Ureter (tissue), 1 donor: ENCODE measurements at regions not wholly inside any gene's neighbourhood (a gene's known extent, or its start where the extent isn't known, plus 50 kb on each side); places are given as distances from the start of the nearest gene placed in this dataset.
"Not testable (repeated sequence)": the region's sequence is repeated elsewhere in the genome, so short reads cannot be mapped to it uniquely, and the experiment has no call there.

Source experiments
- DNase-seq: peaks from one replicate; pipeline ENCODE4 v3.0.0-alpha.2; 2020; ENCODE audit warnings: low spot score
- donor health status: DM: yes; HTN: yes; CAD: no.

DNA sequence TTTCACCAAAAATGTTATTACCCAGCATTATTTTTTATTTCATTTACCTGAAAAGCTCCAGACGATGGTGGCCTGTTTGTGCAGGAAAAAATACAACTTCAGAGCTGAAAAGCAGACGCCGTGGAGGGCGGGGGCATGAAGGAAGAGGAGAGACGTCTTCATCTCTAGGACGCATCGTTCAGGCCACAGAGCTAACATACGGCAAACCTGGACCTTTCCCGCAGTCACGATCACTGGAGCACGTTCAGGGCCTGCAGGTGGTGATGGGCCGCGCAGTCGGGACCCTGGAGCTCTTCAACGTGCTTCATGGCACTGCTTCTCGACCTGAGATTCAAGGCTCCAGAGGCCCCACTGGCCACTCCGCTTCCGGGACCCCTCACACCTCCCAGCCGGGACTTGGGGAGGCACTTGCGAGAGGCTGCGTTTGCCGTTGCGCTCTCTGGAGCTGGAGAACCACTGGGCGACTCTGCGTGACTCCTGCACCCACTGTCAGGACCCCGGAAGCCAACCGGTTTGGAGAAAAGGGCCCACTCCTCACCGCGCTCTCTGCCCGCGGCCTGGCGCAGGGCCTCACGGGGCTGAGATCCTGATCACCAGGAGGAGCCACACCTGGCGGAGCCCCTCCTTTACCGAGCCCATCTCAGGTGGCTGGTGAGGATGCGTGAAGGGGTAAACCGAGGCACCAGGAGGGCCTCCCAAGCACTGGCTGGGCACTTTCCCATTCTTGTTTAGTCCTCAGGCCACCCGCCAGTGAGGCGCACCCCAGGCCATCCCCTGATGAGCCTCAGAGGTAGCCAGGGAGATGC, 164.4 kb upstream of the AFDN start:
- no peak for DNase-seq

DNA sequence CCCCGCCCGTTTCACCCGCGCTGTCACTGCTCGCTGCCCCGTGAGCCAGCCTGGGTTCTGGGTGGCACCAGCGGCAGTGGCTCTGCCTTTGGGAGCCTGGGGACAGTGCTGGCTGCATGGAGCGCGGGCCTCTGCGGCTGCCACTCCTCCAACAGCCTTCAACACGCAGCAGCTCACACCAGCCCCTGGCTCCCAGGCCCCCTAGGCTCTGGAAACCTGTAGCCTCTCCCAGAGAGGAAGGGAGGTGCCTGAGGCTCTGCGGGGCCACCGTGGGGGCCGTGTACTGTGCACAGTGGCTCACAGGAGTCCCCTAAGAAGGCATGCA, 163.9 kb upstream of the AFDN start:
- DNase-seq, result no peak

DNA sequence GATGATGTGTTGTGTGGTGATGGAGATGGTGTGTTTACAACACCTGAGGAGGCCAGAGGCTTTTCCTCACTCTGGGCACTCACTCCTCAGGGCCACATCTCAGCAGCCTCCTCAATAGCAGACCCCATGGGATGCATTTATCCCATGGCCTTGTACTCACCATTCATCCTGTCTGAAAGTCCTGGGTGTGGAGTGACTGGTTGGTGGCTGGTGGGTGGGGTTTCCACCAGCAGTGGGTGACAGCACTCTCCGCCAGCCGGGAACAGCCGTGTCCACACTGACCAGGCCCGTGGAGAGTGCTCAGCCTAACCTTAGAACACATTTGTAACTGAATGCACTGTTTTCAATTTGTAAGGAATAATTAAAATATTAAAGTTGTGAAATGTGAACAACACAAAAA, 163.4 kb upstream of the AFDN start:
- DNase-seq, result no peak

GRCh38 chr6:167663784-167664443, 162.8 kb upstream of the AFDN start:
- DNase-seq, result no peak

DNA sequence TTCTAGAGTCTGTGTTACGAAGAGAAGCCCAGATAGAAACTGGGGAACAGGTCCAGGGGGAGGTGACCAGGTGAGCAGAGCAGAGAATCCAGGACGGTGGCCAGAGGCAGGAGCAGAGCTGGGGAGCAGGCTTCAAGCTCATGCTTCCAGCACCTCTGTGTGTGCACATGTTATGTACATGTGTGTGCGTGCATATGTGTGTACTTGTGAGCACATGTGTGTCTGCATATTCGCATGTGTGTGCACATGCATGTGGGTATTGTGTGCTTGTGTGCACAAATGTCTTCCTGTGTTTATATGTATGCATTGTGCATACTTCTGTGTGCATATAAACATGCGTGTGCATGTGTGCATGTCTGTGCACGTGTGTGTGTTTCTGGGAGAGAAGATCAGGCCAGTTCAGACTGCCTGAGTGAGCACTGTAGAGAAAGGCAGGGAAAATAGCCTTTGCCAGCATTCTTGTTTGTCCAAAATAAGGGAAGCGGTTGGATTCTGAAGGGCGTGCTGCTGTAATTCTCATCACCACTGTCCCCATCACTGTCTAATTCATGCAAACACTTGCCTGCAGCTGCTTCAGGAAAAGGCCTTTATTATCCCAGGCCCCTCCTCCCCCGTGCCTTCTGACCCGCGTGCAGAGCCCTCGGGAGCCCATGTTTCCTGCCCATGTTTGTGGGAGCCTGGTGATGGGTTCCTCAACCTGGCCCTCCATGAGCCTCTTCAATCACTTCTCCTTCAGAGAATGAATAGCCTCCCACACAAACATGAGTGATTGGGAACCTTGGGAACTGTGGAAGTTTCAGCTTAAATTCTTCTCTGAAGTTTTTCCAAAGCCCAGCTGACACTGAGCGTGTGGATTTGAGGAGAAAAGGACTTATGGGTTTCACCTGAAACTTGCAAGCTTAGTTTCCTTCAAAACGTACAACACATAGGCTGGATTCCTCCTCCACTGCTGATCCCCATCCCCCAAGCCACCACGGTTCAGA, 161.7 kb upstream of the AFDN start:
- no peak for DNase-seq

GRCh38 chr6:167665698-167666330, 160.9 kb upstream of the AFDN start:
- no peak for DNase-seq

- DNase-seq, result no peak
Measured at GRCh38 chr6:167666571-167667203, 160.0 kb upstream of the AFDN start.

- no peak for DNase-seq
Measured at GRCh38 chr6:167667204-167668018, 159.3 kb upstream of the AFDN start.

DNA sequence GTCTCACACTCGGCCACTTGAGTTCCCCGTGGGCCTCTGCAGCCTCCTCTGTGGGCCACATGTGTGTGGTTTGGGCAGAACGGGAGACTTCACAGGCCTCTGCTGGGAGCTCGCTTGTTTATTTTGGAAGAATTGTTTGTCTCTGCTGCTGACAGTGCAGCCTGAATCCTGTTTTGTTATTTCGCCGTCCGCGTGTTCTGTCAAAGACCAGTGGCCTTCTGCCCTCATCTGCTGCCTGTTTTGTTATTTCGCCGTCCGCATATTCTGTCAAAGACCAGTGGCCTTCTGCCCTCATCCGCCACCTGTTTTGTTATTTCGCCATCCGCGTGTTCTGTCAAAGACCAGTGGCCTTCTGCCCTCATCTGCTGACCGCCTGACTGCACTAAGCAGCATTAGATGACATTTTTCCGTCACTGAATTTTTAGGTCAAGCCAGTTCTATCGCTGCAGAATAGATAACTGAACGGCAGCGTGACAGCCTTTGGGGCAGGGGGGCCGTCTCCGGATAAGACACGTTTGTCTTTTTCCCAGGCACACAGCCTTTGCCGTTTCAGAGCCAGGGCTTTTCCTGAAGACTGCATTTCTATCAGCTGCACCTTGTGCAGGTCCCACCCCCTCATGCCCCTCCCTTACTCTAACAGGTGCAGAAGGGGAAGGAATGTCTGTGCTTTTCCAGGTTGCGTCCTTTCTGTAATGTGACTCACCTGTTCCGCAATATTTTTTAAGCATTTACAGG, 158.5 kb upstream of the AFDN start:
- no peak for DNase-seq

DNA sequence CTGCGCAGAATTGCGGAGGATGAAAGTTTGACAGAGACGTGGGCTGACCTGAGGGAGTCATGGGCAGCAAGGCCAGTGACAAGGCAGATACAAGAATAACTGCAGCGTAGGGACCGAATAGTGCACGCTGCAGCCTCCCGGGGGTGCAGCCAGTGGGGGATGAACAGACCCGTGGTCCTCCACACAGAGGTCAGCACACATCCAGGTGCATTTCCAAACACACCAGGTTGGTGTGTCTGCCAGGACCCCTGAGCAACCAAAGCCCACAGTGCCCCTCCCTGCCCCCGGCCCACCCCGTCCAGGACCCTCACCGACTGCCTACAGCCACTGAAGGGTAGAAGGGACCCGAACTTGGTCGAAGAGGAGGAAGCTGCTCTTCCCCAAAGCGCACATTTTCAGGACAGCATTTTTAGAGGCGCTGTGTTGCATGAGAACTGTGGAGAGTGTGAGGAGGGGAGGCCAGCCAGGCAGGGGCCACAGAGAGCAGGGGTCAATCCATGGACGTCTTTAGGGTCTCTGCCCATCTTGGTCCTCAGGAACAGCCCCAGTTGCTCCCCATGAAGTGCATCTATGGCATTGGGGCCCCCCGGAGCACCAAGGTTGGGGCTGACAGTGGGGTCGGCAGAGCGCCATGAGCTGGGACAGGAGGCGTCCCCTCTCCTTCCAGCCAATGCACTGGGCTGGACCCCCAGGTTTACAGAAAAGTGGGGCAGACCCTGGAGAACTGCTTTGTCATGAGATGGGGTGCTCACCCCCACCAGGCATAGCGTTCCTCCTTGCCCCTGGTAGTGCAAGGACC, 157.8 kb upstream of the AFDN start:
- DNase-seq, result no peak

DNA sequence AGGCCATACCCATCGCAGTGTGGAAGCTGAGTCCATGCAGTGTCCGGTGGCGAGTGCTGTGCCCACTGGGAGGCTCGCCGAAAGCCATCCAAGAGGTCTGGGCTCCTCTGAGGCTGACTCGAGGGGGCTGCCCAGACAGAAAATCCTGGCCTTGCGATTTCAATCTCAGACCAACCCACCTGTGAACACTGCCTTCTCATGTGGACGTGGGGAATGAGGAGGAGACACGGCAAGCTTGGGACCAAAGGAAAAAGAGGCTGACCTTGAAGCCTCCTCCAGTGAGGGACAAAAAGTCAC, 157.2 kb upstream of the AFDN start:
- DNase-seq, result no peak

- no peak for DNase-seq
Measured at GRCh38 chr6:167669870-167670802, 156.6 kb upstream of the AFDN start.

DNA sequence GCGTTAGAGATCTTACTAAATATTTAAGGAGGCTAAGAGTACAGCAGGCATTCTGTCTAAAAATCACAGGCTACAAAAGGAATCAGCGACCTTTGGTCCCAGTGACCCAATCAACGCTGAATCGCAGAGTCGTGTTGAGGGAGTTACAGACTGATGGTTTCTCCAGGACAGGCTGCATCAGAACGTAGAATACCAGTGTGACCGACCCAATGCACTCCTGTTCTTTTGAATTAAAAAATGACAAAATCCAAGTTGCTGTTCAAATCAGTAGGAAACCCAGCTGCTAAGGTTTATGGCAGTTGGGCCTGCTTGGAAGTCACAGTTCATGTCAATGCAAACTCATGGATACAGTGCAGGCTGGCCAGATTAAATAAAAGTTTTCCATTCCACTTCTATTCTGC, 155.8 kb upstream of the AFDN start:
- no peak for DNase-seq

DNA sequence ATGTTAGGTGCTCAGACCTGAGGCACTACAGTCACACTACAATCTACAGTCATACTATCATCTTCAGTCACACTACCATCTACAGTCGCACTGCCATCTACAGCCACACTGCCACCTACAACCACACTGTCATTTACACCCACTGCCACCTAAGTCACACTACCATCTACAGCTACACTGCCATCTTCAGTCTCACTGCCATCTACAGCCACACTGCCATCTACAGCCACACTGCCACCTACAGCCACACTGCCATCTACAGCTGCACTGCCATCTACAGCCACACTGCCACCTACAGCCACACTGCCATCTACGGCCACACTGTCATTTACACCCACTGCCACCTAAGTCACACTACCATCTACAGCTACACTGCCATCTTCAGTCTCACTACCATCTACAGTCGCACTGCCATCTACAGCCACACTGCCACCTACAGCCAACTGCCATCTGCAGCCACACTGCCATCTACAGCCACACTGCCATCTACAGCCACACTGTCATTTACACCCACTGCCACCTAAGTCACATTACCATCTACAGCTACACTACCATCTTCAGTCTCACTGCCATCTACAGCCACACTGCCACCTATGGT, 155.2 kb upstream of the AFDN start:
- DNase-seq, result not testable (repeated sequence)

DNA sequence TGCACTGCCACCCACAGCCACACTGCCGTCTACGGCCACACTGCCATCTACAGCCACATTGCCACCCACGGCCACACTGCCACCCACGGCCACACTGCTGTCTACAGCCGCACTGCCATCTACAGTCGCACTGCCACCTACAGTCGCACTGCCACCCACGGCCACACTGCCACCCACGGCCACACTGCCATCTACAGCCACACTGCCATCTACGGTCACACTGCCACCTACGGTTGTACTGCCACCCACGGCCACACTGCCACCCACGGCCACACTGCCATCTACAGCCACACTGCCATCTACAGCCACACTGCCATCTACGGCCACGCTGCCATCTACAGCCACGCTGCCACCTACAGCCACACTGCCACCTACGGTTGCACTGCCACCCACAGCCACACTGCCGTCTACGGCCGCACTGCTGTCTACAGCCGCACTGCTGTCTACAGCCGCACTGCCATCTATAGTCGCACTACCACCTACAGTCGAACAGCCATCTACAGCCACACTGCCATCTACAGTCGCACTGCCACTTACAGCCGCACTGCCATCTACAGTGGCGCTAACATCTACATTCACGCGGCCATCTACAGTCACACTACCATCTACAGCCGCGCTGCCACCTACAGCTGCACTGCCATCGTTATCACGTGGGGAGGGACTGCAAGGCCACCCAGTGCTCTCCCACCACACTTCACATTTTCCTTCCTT, 154.6 kb upstream of the AFDN start:
- DNase-seq, result no peak

DNA sequence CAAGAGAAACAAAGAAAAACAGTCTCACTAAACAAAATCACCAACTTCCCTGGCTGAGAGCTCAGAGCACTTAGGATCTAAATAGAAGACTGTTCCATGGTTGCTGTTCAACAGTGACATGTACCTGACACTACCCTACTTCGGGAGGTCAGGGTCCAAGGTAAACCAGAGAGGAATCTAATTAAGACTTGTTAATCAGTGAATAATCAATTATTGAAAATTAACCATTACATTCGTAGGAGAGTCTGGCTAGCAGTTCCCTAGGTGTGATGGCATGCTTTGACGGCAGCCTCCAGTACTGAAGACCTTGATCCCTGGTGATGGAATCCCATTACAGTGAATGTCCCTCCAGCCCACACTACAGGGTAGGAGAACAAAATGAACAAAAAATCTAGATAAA, 154.0 kb upstream of the AFDN start:
- no peak for DNase-seq

- DNase-seq, result no peak
Measured at GRCh38 chr6:167673946-167674345, 152.8 kb upstream of the AFDN start.
